Right lung (tissue), 2 donors: ENCODE measurements at regions not wholly inside any gene's neighbourhood (a gene's known extent, or its start where the extent isn't known, plus 50 kb on each side); places are given as distances from the start of the nearest gene placed in this dataset.
"Not testable (repeated sequence)": the region's sequence is repeated elsewhere in the genome, so short reads cannot be mapped to it uniquely, and the experiment has no call there.

Experiments used
- DNase-seq, 2 donors: peaks; one replicate each; pipeline ENCODE4 v3.0.0-alpha.2; 2013

- DNase-seq, result no peak
Observed at GRCh38 chr5:145105384-145105783, 729.8 kb downstream of the PRELID2 start.

GRCh38 chr5:145104106-145104505 lies 731.0 kb downstream of the PRELID2 start:
- no peak for DNase-seq

GRCh38 chr5:145101246-145101645 lies 733.9 kb downstream of the PRELID2 start:
- no peak for DNase-seq

GRCh38 chr5:145090115-145090514 lies 745.0 kb downstream of the PRELID2 start:
- DNase-seq, result no peak

- no peak for DNase-seq
Observed at GRCh38 chr5:145084834-145085233, 750.3 kb downstream of the PRELID2 start.

GRCh38 chr5:145077028-145077427 lies 758.1 kb downstream of the PRELID2 start:
- no peak for DNase-seq

GRCh38 chr5:145076040-145076439 lies 759.1 kb downstream of the PRELID2 start:
- DNase-seq, result no peak

- DNase-seq, result peak in 1 of 2 donors; percentile 13
Observed at GRCh38 chr5:145072889-145073288, 762.3 kb downstream of the PRELID2 start.

GRCh38 chr5:145068721-145069120 lies 766.4 kb downstream of the PRELID2 start:
- DNase-seq, result peak in 1 of 2 donors; percentile 17

- DNase-seq, result no peak
Observed at GRCh38 chr5:145062280-145063062, 772.7 kb downstream of the PRELID2 start.

GRCh38 chr5:145056800-145057199 lies 778.3 kb downstream of the PRELID2 start:
- DNase-seq, result no peak

- DNase-seq, result no peak
Observed at GRCh38 chr5:145050181-145050580, 785.0 kb downstream of the PRELID2 start.

- DNase-seq, result no peak
Observed at GRCh38 chr5:145044970-145045369, 790.2 kb downstream of the PRELID2 start.

GRCh38 chr5:145028626-145029025 lies 806.5 kb downstream of the PRELID2 start:
- DNase-seq, result no peak

- DNase-seq, result no peak
Observed at GRCh38 chr5:145027286-145027685, 807.9 kb downstream of the PRELID2 start.

GRCh38 chr5:145025775-145026174 lies 809.4 kb downstream of the PRELID2 start:
- no peak for DNase-seq

- DNase-seq, result no peak
Observed at GRCh38 chr5:145015146-145015545, 820.0 kb downstream of the PRELID2 start.

GRCh38 chr5:145014109-145014508 lies 821.0 kb downstream of the PRELID2 start:
- no peak for DNase-seq

- no peak for DNase-seq
Observed at GRCh38 chr5:145010834-145011233, 824.3 kb downstream of the PRELID2 start.

GRCh38 chr5:145008876-145009530 lies 826.1 kb downstream of the PRELID2 start:
- DNase-seq, result no peak

GRCh38 chr5:144994356-144994755 lies 823.7 kb downstream of the KCTD16 start:
- not testable (repeated sequence) for DNase-seq

GRCh38 chr5:144983101-144983500 lies 812.4 kb downstream of the KCTD16 start:
- DNase-seq, result no peak

- no peak for DNase-seq
Observed at GRCh38 chr5:144979516-144980264, 809.0 kb downstream of the KCTD16 start.
